A673 (cell line): ENCODE measurements at regions not wholly inside any gene's neighbourhood (a gene's known extent, or its start where the extent isn't known, plus 50 kb on each side); places are given as distances from the start of the nearest gene placed in this dataset.

Experiments used
- CTCF ChIP-seq: fragments of 300-800, 200-600 bp; sonication (generic); conservative IDR thresholded peaks from 2 replicates; pipeline ENCODE4 v1.5.1; 2017; ENCODE audit warnings: low read depth, mild to moderate bottlenecking, antibody characterized with exemption, low read length, moderate library complexity, mixed read lengths
- EZH2 ChIP-seq: fragments of 200-600 bp; sonication (generic); IDR thresholded peaks from 2 replicates; pipeline ENCODE4 v1.6.1; 2017; ENCODE audit warnings: borderline replicate concordance, low read depth, mild to moderate bottlenecking, mixed read lengths, antibody characterized with exemption, low read length; ENCODE audit not compliant: poor library complexity, severe bottlenecking

DNA sequence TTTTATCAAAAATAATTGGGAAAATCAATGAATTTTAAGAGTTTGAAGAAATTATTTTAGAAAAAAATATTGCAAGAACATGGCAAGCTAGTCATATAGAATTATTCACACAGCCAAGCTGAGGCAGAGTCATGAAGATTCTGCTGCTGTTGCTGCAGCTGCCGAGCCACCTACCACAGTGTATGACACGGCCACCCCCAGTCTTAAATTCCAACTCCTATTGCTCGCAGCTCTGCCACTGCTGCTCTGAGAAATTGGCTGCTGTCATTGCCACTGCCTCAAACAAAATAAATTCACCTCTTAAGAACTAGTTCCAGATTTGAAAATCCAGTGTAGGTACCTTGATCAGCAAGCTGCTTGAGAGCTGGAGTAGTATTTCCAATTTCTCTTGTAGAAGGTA, 1318.8 kb upstream of the ACO1 start:
- TF ChIP-seq EZH2 (no peak), CTCF (no peak)
